ENCODE measurements at regions not wholly inside any gene's neighbourhood (a gene's known extent, or its start where the extent isn't known, plus 50 kb on each side); places are given as distances from the start of the nearest gene placed in this dataset.

GRCh38 chr13:74641586-74641985, 507.4 kb upstream of the KLF12 start:
- ATAC-seq (no peak), DNase-seq (ENCODE audit: extremely low read depth in 1 of 4, low spot score in 3 of 4) (no peak), FAIRE-seq (no peak)
- POLR2A ChIA-PET = no interaction called here
- BruUV-seq (replicated peaks) = no TSS peak
- no peak overlapping the region for H3K4me3 ChIP-seq
- H2AFZ ChIP-seq (ENCODE audit: low read depth, low read length) = no peak overlapping the region
- CTCF ChIA-PET (ENCODE audit: low intra/inter-chr PET ratio) = no interaction called here
- H3K36me3 ChIP-seq (ENCODE audit: control insufficient read depth, insufficient read depth, low read length) = no peaks in the 10 kb centered on the region
- H3K27ac ChIP-seq (ENCODE audit: extremely low read depth, low read depth, low read length) = no peak overlapping the region
- no peak overlapping the region for H3K9ac ChIP-seq (ENCODE audit: insufficient read depth in 1 of 2, low read depth in 2 of 2, low read length in 2 of 2)
- H3K79me2 ChIP-seq (ENCODE audit: control insufficient read depth, insufficient read depth, low read length) = no peaks in the 10 kb centered on the region
- WGBS (ENCODE audit: insufficient coverage, low coverage, missing lambda C conversion rate) = 2% methylated on average over 4 of the region's 4 CpGs
- no peaks in the 10 kb centered on the region for H3K27me3 ChIP-seq (ENCODE audit: control insufficient read depth in 2 of 2, insufficient read depth in 2 of 2, low read length in 2 of 2)
- in situ Hi-C loops (cut with MboI) (no loop called here), intact Hi-C loops (cut with micrococcal nuclease) (no loop called here)
- no peaks in the 10 kb centered on the region for H3K4me1 ChIP-seq (replicated peaks in 1 of 2; ENCODE audit: control insufficient read depth in 2 of 2, insufficient read depth in 2 of 2, low read length in 2 of 2)
- no peak overlapping the region for H3K4me2 ChIP-seq (ENCODE audit: insufficient read depth, low read length)
- H3K9me1 ChIP-seq (ENCODE audit: control insufficient read depth, insufficient read depth, low read length) = no peaks in the 10 kb centered on the region
- no peaks in the 10 kb centered on the region for H4K20me1 ChIP-seq (replicated peaks; ENCODE audit: control insufficient read depth, insufficient read depth, low read length)
- no peaks in the 10 kb centered on the region for H3K9me3 ChIP-seq (replicated peaks; ENCODE audit: control insufficient read depth, insufficient read depth, low read depth, low read length)
- no peak for TF ChIP-seq ARID4B (CRISPR knock-in tag; IDR thresholded peaks at IDR 0.05)
- no peak for TF ChIP-seq TBL1XR1 (IDR thresholded peaks at IDR 0.05; ENCODE audit: low read length in 2 of 2)
- no peak for TF ChIP-seq NR2F6 (CRISPR knock-in tag; IDR thresholded peaks at IDR 0.05)
- TF ChIP-seq ZNF253 (CRISPR knock-in tag; conservative IDR thresholded peaks at IDR 0.05) = no peak
- TF ChIP-seq PATZ1 (CRISPR knock-in tag; IDR thresholded peaks at IDR 0.05; ENCODE audit: borderline replicate concordance) = no peak
- no peak for TF ChIP-seq PHTF2 (CRISPR knock-in tag; IDR thresholded peaks at IDR 0.05)
- TF ChIP-seq MIER1 (IDR thresholded peaks at IDR 0.05; ENCODE audit: low read depth) = no peak
- TF ChIP-seq ZNF263 (CRISPR knock-in tag; IDR thresholded peaks at IDR 0.05; ENCODE audit: borderline replicate concordance) = no peak

Data from K562 (cell line).